ENCODE measurements at regions not wholly inside any gene's neighbourhood (a gene's known extent, or its start where the extent isn't known, plus 50 kb on each side); places are given as distances from the start of the nearest gene placed in this dataset.
"Not testable (repeated sequence)": the region's sequence is repeated elsewhere in the genome, so short reads cannot be mapped to it uniquely, and the experiment has no call there.

DNA sequence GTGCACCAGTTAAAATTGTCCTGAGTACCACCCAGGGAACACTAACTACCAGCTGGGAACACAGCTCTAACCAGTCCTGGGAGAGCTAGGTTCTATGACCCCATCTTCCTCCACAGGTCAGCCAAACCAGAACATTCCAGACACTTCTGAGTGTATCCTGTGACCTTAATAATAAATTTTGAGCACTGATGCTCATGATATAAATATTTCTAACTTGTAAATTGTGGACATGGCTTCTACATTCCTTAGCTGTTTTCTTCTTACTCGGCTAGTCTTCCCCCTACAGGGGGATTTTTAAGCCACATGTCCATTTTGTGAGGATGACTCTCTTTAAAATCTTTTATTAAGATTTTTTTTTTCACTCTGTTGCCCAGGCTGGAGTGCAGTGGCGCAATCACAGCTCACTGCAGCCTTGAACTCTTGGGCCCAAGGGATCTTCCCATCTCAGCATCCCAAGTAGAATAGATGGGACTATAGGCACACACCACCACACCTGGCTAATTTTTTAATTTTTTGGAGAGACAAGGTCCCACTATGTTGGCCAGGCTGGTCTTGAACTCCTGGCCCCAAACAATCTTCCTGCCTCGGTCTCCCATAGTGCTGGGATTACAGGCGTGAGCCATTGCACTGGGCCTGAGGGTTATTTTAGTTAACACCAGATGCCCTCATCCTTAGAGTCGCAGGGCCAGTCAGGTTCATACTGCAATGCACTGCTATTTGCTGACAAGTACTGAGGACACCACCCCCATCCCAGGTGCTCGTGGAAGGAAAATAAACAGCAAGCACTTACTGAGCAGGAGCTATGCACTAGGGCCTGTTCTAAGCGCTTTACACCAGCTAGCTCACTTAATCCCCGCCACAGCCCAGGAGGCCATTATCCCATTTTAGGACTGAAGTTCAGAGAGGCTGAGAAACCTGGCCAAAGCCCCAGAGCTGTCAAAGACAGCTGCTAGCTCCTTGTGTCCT lies 142.6 kb upstream of the NCOR2 start:
- DNase-seq (ENCODE audit: low spot score): no peak
- intact Hi-C loops (cut with DNase I): no loop called here
- peak; percentile 71 for ATAC-seq

DNA sequence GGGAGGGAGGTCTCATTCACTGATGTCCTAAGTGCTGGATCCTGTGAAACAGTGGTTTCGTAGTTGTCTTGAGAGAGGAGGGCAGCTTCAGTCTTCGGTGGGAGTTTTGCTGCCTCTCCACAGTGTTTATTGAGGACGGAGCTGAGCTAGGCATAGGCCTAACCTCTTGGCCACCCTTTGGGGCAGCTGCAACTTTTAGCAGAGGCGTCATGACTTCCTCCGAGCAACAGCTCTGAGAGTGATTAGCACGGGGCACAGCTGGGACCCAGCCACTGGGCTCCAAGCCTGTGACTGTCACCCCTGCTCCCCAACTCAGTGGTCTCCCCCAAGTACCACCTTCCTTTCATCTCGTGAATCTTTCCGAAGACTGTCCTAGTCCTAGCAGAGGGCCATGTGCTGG lies 139.9 kb upstream of the NCOR2 start:
- DNase-seq (ENCODE audit: low spot score): no peak
- intact Hi-C loops (cut with DNase I): no loop called here
- ATAC-seq: no peak

DNA sequence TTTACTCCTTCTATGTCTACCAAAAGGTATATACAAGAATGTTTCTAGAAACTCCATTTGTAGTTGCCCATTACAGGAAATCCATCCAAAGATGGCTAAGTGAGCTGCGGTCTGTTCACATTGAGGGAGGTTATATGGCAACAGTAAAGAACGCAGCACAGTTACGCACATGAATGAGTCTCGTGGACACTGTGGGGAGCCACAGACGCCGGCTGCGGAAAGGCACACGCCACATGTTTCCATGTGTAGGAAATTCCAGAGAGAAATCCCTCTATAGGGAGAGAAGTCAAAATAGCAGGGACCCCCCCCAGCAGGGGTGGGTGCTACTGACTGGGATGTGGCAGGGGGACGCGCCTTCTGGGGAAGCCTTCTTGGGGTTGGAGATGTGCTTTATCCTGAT lies 139.0 kb upstream of the NCOR2 start:
- no peak for ATAC-seq

DNA sequence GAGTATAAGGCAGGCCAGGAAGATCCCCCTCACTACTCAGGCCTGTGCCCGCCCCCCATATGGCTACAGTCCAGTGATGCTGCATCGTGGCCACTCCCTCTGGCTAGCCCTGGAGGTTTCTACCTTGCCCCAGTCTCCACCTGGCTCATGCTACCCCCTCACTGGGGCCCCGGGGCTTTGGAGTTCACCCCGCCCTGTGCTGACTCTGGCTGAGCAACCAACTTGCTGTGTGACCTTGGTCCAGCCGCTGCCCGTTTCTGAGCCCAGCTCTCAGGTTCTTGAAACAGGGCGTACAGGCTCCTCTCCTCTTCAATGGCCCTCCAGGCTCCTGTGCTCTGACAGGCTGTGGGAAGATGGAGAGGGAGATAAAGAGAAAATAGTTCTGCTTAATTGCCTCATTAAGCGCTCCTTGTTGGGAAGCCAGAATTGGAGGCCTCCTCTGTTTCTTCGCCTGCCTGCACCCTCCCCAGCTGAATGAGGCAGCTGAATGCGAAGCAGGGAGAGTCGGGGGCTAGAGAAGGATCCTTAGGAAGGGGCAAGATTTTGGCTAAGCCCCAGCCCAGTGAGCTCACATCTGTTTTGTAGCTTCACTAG lies 138.2 kb upstream of the NCOR2 start:
- intact Hi-C loops (cut with DNase I): no loop called here
- DNase-seq (ENCODE audit: low spot score) (no peak), ATAC-seq (no peak)

More for the DNA sequence above, 139.0 kb upstream of the NCOR2 start:
- no peak for DNase-seq (ENCODE audit: low spot score)
- intact Hi-C loops (cut with DNase I): no loop called here

DNA sequence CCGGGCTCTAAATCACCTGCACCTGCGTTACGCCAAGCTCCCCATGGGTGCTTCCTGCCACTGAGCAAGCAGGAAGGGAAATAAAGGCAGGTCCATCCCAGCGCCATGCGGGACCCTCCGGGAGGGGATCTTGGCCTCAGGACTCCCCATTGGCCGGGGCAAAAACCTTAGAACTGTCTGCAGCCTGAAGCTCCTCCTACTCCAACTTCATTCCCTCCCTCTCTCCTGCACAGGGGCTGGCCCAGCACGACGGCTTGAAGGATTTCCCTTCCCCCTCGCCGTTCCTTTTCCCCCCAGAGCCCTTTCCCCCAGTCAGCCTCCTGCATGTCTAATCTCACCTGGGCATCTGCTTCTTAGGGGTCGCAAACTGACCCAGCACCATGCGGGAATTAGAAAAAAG lies 137.2 kb upstream of the NCOR2 start:
- intact Hi-C loops (cut with DNase I): no loop called here
- ATAC-seq (no peak), DNase-seq (ENCODE audit: low spot score) (no peak)

DNA sequence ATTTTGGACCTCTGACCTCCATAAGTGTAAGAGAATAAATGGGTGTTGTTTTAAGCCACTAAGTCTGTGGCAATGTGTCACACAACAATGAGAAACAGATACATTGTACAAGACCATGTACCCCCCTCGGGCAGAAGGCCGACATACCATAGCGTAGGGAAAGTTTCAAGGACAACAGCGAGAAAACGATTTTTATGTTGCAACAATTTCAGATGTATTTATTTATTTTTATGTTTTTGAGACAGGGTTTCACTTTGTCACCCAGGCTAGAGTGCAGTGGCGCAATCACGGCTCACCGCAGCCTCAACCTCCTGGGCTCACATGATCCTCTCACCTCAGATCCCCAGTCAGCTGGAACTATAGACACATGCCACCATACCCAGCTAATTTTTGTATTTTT lies 136.4 kb upstream of the NCOR2 start:
- intact Hi-C loops (cut with DNase I): no loop called here
- DNase-seq (ENCODE audit: low spot score) (no peak), ATAC-seq (no peak)

DNA sequence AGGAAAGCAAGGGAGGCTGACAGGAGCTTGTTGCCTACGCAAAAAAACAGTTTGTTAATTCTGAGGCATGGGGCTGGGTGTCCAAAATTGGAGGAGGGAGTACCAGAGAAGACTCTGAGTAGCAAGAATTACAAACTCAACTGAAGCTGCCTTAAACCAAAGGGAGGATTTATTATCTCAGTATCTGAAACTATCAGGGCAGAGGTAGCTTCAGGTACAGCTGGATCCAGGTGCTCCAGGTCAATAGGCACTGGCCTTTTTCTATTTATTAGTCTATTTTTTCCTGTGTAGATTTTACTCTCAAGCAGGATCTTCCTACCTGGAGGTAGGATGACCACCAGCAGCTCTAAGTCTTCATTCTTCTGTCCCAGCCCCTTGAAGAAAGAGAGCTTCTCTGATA lies 135.3 kb upstream of the NCOR2 start:
- DNase-seq (ENCODE audit: low spot score): no peak
- intact Hi-C loops (cut with DNase I): no loop called here
- no peak for ATAC-seq

DNA sequence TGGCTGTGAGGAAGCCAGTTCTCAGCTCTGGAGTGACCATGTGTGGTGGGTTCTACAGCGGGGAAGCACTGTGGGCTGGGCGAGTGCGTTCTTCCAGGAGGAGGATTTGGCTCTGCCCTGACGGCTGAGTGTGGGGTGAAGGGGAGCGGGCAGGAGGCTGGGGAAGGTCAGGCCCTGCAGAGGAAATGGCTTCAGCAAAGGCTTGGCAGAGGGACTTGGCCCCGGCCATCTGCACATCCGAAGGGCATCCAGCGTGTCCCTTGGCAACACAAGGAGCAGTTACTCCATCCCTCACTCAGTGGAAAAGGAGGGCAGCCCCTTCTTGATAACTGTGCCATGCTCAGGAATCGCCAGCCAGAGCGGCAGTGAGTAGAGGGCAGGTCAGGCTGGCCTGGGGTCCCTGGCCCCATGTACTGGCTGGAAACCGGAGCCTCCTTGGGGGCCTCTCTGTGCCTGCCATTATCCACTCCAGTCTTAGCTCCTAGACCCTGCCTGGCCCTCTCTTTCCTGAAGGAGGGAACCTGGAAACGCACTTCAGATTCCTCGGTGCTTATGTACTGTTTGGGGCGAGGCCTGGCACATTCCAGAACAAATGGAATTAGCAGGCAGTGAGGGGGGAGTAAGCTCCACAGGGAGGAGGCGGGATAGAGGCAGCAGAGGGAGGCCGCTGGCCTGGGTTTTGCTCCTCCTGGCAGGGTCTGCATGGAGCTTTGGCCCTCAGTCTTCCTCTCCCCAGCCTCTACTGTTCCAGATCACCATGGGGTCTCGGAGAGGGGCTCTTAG lies 133.6 kb upstream of the NCOR2 start:
- peak; percentile 65 for ATAC-seq
- intact Hi-C loops (cut with DNase I): no loop called here
- DNase-seq (ENCODE audit: low spot score): no peak

DNA sequence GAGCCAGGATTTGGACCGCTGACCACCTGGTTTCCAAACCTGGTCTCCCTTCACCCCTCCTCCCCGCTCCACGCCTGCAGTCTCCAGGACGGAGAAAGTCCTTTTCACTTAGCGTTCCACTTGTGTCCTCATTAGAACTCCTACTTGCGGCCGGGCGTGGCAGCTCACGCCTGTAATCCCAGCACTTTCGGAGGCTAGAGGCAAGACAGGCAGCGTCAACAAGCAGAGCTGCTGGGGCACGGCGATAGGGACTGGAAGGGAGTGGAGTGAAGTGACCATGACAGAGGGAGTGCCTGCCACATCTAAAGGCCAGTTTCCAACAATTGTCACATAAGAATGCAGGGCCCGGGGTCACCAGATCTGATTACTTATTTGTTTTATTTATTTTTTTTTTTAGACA lies 132.5 kb upstream of the NCOR2 start:
- ATAC-seq (peak; percentile 5), DNase-seq (ENCODE audit: low spot score) (no peak)
- intact Hi-C loops (cut with DNase I): no loop called here

DNA sequence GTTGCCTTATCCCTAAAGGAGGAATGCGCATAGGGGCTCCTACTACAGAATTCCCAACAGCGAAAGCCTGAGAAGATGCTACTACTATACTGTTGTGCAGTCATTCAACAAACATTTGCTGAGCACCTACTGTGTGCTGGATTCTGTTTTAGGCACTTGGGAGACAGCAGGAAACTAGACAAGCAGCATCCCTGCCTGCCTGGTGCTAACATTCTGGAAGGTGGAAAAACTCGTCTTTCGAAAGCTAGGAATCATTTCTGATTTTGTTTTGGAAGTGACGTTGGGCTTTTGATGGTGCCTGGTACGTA lies 131.5 kb upstream of the NCOR2 start:
- intact Hi-C loops (cut with DNase I): no loop called here
- DNase-seq (ENCODE audit: low spot score) (no peak), ATAC-seq (no peak)

DNA sequence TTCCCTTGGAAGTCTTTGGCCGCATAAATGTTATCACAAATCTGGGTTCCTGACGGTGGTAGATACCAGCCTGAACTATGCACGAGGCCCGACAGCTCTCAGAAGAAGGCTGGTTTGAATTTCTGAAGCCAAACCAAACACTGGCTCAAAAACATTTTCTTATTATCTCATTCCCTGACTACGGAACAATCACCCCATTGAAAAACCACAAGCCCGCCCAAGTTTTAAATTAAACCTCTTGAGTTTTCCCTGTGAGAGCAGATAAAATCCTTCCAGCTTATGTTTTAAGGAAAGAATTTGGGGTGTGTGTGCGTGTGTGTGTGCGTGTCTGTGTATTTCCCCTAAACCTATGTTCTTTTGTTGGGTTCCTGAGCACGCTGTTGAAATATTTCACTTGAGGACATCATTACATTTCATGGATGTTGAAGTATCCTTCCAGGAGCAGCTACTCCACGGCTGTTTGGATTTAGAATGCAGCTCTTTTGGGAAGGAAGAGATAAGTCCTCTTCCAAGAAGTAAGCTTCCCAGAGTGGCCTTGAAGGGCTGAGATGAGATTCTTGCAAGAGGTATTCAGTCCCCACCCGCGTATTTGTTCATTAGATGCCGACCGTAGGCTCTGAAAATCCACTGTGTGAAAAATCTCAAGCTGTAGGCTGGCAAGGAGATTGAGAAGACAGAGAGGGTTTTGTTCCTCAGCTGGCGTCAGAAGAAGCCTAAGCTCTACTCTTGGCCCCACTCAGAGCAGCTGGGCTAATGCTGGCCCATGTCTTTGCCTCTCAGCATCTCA lies 131.0 kb upstream of the NCOR2 start:
- ATAC-seq (peak; percentile 70), DNase-seq (ENCODE audit: low spot score) (no peak)
- intact Hi-C loops (cut with DNase I): no loop called here

DNA sequence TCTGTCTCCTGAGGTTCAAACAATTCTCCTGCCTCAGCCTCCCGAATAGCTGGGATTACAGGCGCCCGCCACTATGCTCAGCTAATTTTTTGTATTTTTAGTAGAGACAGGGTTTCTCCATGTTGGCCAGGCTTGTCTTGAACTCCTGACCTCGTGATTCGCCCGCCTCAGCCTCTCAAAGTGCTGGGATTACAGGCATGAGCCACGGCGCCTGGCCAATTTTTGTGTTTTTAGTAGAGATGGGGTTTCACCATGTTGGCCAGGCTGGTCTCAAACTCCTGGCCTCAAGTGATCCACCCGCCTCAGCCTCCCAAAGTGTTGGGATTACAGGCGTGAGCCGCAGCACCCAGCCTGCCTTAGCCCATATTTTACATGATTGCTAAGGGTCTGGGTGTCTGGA lies 130.3 kb upstream of the NCOR2 start:
- ATAC-seq: peak; percentile 2
- intact Hi-C loops (cut with DNase I); DNase-seq (ENCODE audit: low spot score): not testable (repeated sequence)

DNA sequence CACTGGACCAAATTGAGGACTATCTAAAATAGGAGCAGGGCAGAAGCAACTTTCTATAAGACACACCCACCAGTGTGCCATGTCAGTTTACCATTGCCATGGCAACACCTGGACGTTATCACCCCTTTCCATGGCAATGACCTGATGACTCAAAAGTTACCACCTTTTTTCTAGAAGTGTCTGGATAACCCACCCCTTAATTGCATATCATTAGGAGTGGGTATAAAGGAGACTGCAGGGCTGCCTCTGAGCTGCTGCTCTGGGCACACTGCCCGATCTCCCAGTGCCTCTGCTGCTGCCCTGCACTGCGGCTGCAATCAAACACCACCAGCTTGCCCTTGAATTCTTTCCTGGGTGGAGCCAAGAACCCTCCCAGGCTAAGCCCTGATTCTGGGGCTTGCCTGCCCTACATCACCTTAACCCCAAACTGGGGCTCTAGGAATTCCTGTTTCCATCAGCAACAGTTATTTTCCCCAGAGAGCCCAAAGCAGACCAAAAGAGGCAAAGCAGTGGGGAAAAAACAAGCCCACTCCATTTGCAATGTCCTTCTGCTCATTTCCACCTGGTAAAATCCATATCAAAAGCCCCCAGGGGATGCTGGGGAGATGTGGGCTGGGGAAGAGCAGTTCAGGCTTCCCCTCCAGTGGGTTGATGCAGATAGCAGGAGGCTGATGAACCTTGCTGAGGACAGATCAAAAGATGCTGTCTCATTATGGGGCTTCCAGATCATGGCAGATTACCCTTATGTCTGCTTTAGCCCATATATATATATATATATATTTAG lies 129.5 kb upstream of the NCOR2 start:
- no peak for DNase-seq (ENCODE audit: low spot score)
- no peak for ATAC-seq
- intact Hi-C loops (cut with DNase I): no loop called here

DNA sequence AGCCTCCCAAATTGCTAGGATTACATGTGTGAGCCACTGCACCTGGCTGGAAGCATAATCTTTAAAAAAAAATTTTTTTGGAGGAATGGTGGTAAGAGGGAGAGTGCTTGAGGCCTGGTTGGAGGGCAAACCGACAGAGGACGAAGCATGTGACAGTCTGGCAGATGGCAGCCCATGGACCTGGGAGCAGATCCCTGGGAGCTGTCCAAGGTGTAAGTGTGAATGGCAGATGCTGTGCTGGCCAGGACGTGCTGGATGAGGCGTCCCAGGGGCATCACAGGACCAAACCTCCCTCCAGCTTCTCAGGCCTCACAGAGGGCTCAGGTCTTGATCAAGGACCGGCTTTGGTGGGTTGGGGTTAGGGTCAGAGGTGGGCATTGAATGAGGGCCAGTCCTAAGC lies 128.4 kb upstream of the NCOR2 start:
- intact Hi-C loops (cut with DNase I): no loop called here
- DNase-seq (ENCODE audit: low spot score) (no peak), ATAC-seq (no peak)

DNA sequence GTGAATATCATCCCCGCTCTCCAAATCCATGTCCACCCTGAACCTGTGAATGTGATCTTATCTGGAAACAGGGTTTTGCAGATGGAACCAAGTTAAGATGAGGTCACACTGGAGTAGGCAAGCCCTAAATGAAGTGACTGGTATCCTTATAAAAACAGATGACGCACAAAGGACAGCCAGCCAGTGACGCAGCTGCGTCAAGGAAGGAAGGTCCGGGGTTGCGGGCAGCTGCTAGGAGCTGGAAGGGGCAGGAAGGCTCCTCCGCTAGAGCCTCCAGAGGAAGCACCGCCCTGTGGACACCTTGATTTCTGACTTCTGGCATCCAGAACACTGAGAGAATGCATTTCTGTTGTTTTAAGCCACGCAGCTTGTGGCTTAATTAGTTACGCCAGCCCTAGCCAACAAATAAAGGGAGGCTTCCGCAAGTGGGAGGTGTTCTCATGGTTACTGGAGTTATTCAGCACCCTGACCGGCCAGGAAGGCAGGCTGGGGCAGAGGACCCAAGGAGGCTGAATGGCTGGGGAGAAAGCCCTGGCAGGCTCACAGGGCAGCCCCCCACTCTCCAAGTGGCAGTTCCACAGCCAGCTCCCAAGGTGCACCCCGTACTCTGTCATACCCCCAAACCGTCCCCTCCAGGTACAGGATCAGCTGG lies 127.6 kb upstream of the NCOR2 start:
- no peak for DNase-seq (ENCODE audit: low spot score)
- intact Hi-C loops (cut with DNase I): no loop called here
- peak; percentile 50 for ATAC-seq

DNA sequence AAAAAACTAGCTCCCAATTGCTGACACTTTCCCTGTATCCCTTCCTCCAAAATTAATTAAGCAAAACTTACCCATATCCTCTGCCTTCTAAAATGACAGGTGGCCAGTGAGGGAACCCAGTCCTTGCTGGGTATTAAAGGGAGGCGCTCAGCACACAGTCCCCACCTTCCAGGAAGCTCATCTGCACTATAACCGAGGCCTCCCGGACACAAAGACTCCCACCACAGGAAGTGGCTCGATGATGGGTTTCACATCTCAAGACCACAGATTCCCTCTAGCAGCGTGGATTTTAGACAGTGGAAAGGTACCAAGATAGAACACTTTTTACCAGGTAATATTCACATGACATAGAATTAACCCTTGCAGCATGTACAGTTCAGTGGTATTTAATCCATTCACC lies 126.8 kb upstream of the NCOR2 start:
- no peak for ATAC-seq
- DNase-seq (ENCODE audit: low spot score): no peak
- intact Hi-C loops (cut with DNase I): no loop called here

DNA sequence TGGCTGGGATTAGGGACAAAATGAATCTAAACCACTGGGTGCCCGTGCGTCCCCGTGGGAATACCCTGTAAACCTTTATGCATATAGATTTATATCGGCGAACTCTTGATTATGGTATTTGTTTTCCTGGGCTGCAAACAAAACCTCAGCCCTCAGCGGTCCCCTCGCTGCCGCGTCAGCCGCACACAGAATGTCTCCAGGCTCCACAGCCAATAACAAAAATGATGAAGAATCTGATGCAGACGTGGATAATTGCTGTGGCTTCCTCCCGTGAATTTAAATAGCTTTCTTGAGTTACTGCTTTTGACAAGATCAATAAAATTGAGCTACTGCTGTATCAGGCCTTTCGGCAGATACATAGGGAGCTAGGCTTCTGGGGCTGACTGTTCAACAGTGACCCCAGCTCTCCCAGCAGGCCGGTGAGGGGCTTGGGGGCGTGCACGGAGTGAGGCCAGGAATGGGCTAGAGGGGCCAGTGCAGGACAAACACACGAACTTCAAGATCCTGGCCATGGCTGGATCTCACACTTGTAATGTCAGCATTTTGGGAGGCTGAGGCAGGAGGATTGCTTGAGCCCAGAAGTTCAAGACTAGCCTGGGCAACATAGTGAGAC lies 125.8 kb upstream of the NCOR2 start:
- intact Hi-C loops (cut with DNase I): no loop called here
- no peak for ATAC-seq
- DNase-seq (ENCODE audit: low spot score): no peak

DNA sequence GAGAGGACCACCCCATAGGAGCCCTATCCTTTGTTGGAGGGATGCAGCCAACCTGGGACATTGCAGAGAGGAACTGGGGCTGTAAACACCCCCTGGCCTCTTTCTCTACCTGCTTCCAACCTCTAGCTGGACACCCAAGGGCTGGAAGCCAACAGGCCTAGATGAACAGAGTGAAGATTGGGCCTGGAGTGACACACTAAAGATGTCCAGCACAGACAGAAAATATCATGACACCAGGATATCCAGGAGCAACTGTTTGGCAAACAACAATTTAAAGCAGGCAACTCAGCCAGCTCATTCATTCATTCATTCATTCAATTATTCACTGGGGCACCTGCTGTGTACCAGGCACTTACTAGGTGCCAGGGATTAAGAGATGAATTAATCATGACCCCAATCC lies 125.0 kb upstream of the NCOR2 start:
- intact Hi-C loops (cut with DNase I): no loop called here
- no peak for ATAC-seq
- no peak for DNase-seq (ENCODE audit: low spot score)
